ENCODE measurements at regions not wholly inside any gene's neighbourhood (a gene's known extent, or its start where the extent isn't known, plus 50 kb on each side); places are given as distances from the start of the nearest gene placed in this dataset.

DNA sequence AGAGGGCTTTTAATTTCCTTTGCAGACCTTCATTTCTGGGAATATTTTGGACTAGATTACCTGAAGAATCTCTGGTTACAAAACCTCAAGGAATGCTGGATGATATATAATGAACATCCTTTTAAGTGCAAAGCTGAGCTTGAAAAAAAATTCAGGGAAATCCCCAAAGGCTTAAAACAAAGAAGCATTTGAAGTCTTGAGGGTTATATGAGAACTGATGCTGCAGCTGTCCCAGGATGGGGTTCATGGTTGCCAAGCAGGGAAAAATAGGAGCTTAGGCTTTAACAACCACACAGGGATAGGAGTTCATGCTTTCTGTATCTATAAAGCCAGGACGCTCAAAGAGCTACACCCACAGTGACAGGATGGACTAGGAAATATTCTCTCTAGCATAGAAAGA, 150.4 kb upstream of the IRX5 start:
- DNase-seq (no peak), FAIRE-seq (no peak)
- intact Hi-C loops (cut with DNase I): no loop called here
- Histone ChIP-seq H3K27me3 (ENCODE audit: control insufficient read depth, insufficient read depth, low read length) (no peaks in the 10 kb centered on the region), H3K4me3 (ENCODE audit: low read length in 3 of 3) (no peak overlapping the region), H3K9ac (ENCODE audit: low read length in 3 of 3) (no peak overlapping the region), H3K36me3 (ENCODE audit: control insufficient read depth in 2 of 3, insufficient read depth in 3 of 3, low read length in 3 of 3) (no peaks in the 10 kb centered on the region), H3K4me1 (ENCODE audit: control insufficient read depth in 2 of 3, insufficient read depth in 2 of 3, low read depth in 1 of 3, low read length in 3 of 3) (no peaks in the 10 kb centered on the region), H3K27ac (ENCODE audit: low read depth in 2 of 2, low read length in 2 of 2) (no peak overlapping the region), H3K9me3 (ENCODE audit: control insufficient read depth in 2 of 3, insufficient read depth in 1 of 3, low read length in 3 of 3) (no peaks in the 10 kb centered on the region)
- TF ChIP-seq, protein P1, sequence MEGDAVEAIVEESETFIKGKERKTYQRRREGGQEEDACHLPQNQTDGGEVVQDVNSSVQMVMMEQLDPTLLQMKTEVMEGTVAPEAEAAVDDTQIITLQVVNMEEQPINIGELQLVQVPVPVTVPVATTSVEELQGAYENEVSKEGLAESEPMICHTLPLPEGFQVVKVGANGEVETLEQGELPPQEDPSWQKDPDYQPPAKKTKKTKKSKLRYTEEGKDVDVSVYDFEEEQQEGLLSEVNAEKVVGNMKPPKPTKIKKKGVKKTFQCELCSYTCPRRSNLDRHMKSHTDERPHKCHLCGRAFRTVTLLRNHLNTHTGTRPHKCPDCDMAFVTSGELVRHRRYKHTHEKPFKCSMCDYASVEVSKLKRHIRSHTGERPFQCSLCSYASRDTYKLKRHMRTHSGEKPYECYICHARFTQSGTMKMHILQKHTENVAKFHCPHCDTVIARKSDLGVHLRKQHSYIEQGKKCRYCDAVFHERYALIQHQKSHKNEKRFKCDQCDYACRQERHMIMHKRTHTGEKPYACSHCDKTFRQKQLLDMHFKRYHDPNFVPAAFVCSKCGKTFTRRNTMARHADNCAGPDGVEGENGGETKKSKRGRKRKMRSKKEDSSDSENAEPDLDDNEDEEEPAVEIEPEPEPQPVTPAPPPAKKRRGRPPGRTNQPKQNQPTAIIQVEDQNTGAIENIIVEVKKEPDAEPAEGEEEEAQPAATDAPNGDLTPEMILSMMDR (IDR thresholded peaks at IDR 0.05; ENCODE audit: borderline replicate concordance, extremely low read depth, insufficient read depth): no peak

DNA sequence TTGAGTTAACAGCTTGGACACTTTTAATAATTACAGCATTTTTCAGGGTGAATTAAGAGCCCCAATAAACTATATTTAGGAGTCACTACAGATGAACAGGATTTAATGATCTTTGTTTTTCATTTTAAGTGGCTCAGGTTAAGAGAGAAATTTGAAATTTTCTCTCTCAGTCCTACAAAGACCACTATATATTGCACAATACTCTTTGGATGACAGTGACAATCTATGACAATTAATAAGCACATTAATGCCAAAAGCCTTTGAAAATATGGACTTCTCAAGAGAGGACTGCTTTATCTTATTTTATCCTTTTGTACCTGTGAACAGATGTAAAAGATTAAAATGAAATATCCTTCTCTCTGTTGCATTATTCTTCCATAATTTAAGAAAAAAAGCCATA, 151.1 kb upstream of the IRX5 start:
- no peaks in the 10 kb centered on the region for H3K36me3 ChIP-seq (ENCODE audit: control insufficient read depth in 2 of 3, insufficient read depth in 3 of 3, low read length in 3 of 3)
- intact Hi-C loops (cut with DNase I): no loop called here
- FAIRE-seq: no peak

DNA sequence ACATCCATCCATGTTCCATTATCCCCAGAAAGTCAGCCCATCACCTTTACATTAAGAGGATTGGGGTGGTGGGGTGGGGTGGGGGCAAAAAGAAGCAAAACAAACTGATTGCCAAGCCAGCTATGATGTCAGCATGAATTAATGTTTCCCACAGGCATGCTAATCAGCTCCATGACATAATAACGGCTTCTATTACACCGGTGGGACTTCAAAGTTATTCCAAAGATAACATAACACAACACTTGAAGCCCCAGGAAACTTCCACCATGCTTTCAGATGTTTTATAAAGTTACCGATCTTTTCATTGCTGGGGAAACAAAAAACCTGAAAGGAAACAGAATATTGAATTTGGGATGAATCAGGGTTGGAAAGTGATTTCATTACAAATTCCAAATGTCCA, 155.9 kb upstream of the IRX5 start:
- Histone ChIP-seq H3K9ac (ENCODE audit: low read length in 3 of 3) (no peak overlapping the region), H3K4me1 (ENCODE audit: control insufficient read depth in 2 of 3, insufficient read depth in 2 of 3, low read depth in 1 of 3, low read length in 3 of 3) (no peaks in the 10 kb centered on the region), H3K9me3 (ENCODE audit: control insufficient read depth in 2 of 3, insufficient read depth in 1 of 3, low read length in 3 of 3) (peaks cover 0 to 5% (median 4%) of the 10 kb centered on the region in 3 donors), H3K27me3 (ENCODE audit: control insufficient read depth, insufficient read depth, low read length) (no peaks in the 10 kb centered on the region), H3K4me3 (ENCODE audit: low read length in 3 of 3) (no peak overlapping the region), H3K27ac (ENCODE audit: low read depth in 2 of 2, low read length in 2 of 2) (no peak overlapping the region), H3K36me3 (ENCODE audit: control insufficient read depth in 2 of 3, insufficient read depth in 3 of 3, low read length in 3 of 3) (no peaks in the 10 kb centered on the region)
- peak in 1 of 5 donors; percentile 10 for DNase-seq
- FAIRE-seq: no peak
- intact Hi-C loops (cut with DNase I): no loop called here
- TF ChIP-seq, protein P1 (IDR thresholded peaks at IDR 0.05; ENCODE audit: borderline replicate concordance, extremely low read depth, insufficient read depth): no peak

More for the DNA sequence above, 151.1 kb upstream of the IRX5 start:
- TF ChIP-seq, protein P1 (IDR thresholded peaks at IDR 0.05; ENCODE audit: borderline replicate concordance, extremely low read depth, insufficient read depth): no peak
- no peak overlapping the region for H3K27ac ChIP-seq (ENCODE audit: low read depth in 2 of 2, low read length in 2 of 2)
- DNase-seq: no peak
- H3K4me1 ChIP-seq (ENCODE audit: control insufficient read depth in 2 of 3, insufficient read depth in 2 of 3, low read depth in 1 of 3, low read length in 3 of 3): no peaks in the 10 kb centered on the region
- H3K9ac ChIP-seq (ENCODE audit: low read length in 3 of 3): no peak overlapping the region
- H3K4me3 ChIP-seq (ENCODE audit: low read length in 3 of 3): no peak overlapping the region
- H3K9me3 ChIP-seq (ENCODE audit: control insufficient read depth in 2 of 3, insufficient read depth in 1 of 3, low read length in 3 of 3): no peaks in the 10 kb centered on the region
- no peaks in the 10 kb centered on the region for H3K27me3 ChIP-seq (ENCODE audit: control insufficient read depth, insufficient read depth, low read length)

DNA sequence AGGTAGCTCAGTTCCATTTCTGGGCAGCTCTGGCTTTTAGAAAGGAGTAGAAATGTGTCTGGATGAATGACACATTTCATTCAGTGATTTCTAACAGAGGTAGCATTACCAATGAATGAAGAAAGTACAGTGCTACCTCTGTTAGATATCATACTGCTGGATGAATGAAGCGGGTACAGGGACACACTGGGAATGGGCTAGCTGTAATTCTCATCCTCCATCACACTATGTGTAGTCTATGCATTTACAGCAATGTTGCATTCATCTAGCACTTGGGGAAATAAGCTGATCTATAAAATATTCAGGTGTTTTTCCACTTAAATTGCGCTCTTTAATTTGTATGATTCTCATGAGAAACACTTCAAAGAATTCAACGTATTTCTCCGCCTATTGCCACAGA, 158.3 kb upstream of the IRX5 start:
- TF ChIP-seq, protein P1 (IDR thresholded peaks at IDR 0.05; ENCODE audit: borderline replicate concordance, extremely low read depth, insufficient read depth): no peak
- intact Hi-C loops (cut with DNase I): no loop called here
- no peak overlapping the region for H3K4me3 ChIP-seq (ENCODE audit: low read length in 3 of 3)
- no peaks in the 10 kb centered on the region for H3K36me3 ChIP-seq (ENCODE audit: control insufficient read depth in 2 of 3, insufficient read depth in 3 of 3, low read length in 3 of 3)
- no peaks in the 10 kb centered on the region for H3K27me3 ChIP-seq (ENCODE audit: control insufficient read depth, insufficient read depth, low read length)
- DNase-seq (no peak), FAIRE-seq (no peak)
- no peak overlapping the region for H3K27ac ChIP-seq (ENCODE audit: low read depth in 2 of 2, low read length in 2 of 2)
- peaks cover 0 to 5% (median 4%) of the 10 kb centered on the region in 3 donors for H3K9me3 ChIP-seq (ENCODE audit: control insufficient read depth in 2 of 3, insufficient read depth in 1 of 3, low read length in 3 of 3)
- H3K4me1 ChIP-seq (ENCODE audit: control insufficient read depth in 2 of 3, insufficient read depth in 2 of 3, low read depth in 1 of 3, low read length in 3 of 3): no peaks in the 10 kb centered on the region
- H3K9ac ChIP-seq (ENCODE audit: low read length in 3 of 3): no peak overlapping the region
